Esophagus squamous epithelium (tissue), 5 donors: ENCODE measurements at regions not wholly inside any gene's neighbourhood (a gene's known extent, or its start where the extent isn't known, plus 50 kb on each side); places are given as distances from the start of the nearest gene placed in this dataset.

Source experiments
- DNase-seq: peaks from one replicate; lab custom pipeline; 2025; lab: John Stamatoyannopoulos, UW
- H3K27ac ChIP-seq, 4 donors: fragments of 200-600 bp; sonication (generic); one replicate each; pipeline ENCODE4 v1.5.1; 2016 to 2019; ENCODE audit warnings: mild to moderate bottlenecking in 1 of 4
- H3K27me3 ChIP-seq, 4 donors: fragments of 200-600 bp; sonication (generic); 1 replicate in 3 of 4; 2 replicates in 1 of 4; pipeline versions ENCODE4 v1.5.1 to v1.6.0; 2017 to 2021; ENCODE audit warnings: antibody characterized with exemption in 1 of 4
- H3K36me3 ChIP-seq, 3 donors: fragments of 200-600 bp; sonication (generic); one replicate each; pipeline ENCODE4 v1.5.1; 2016 to 2019
- H3K4me1 ChIP-seq, 3 donors: fragments of 200-600 bp; sonication (generic); one replicate each; pipeline ENCODE4 v1.5.1; 2017 to 2019
- H3K4me3 ChIP-seq, 4 donors: fragments of 200-600 bp; sonication (generic); 1 replicate in 3 of 4; 2 replicates in 1 of 4; pipeline ENCODE4 v1.5.1; 2016 to 2019; ENCODE audit warnings: mild to moderate bottlenecking in 2 of 4, moderate library complexity in 1 of 4
- H3K9me3 ChIP-seq, 3 donors: fragments of 200-600 bp; sonication (generic); one replicate each; pipeline ENCODE4 v1.5.1; 2016 to 2019
- CTCF ChIP-seq, 6 experiments: fragments of 450-650 bp in 4 of 6; fragments of 200-600 bp in 2 of 6; sonication (generic) in 2 of 6; IDR thresholded peaks; one replicate each; pipeline ENCODE4 v1.5.1; 2016 to 2019; ENCODE audit warnings: antibody characterized with exemption in 6 of 6, mild to moderate bottlenecking in 4 of 6, moderate library complexity in 4 of 6
- POLR2A ChIP-seq, 4 donors: fragments of 450-650 bp; IDR thresholded peaks; one replicate each; pipeline ENCODE4 v1.6.1; 2017; ENCODE audit warnings: antibody characterized with exemption in 4 of 4, mild to moderate bottlenecking in 4 of 4, moderate library complexity in 3 of 4
- WGBS, 2 donors: methylation state at CpG; one replicate each; pipeline ENCODE4 v1.1.5; 2018; 5-methylcytosine and 5-hydroxymethylcytosine counted together
- intact Hi-C: fragments of 100-400 bp; cut with DNase I; formaldehyde crosslinking; loops from one replicate; pipeline ENCODE4 v1.15.0; 2022
- donor health status: DM: yes; HTN: yes; CAD: no.

DNA sequence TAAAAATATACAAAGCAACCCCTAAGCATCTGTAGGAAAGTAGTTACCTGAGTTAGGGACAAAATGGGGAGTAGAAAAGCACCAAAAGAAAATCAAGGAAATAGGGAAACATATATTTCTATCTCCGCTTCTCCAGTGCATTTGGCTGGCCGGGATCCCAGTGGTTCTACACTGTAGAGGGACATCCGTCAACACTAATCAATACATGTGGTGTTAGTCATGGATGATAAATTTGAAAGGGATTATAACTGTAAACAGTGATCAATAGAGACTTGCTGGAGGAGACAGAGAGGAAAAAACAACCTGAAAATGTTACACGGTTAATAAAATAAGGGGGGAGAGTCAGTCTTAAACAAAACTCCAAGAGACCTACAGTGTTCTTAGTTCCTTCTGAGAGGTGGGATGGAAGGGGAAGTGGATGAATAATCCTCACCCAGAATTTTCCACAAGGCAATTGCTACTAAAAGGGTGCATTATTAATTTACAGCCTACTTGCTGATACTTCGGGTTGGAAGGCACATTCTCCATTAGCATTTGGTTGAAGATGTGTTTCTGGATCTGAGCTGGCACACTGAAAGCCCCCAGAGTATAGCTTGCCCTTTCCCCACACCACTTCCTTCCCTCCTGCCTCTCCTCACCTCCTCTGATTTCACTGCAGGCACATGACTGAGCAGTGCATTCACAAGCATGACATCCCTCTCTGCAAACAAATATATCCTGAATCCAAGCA lies 530.0 kb downstream of the BCL11A start:
- H3K9me3 ChIP-seq: no peaks in the 10 kb centered on the region
- H3K27ac ChIP-seq: no peak overlapping the region
- DNase-seq: no peak
- H3K4me1 ChIP-seq: no peaks in the 10 kb centered on the region
- TF ChIP-seq POLR2A (IDR thresholded peaks at IDR 0.05): no peak
- no peak for TF ChIP-seq CTCF (IDR thresholded peaks at IDR 0.05)
- H3K36me3 ChIP-seq: no peaks in the 10 kb centered on the region
- WGBS, 2 donors: 62 to 77% methylated on average over 5 of the region's 5 CpGs
- H3K27me3 ChIP-seq: no peaks in the 10 kb centered on the region
- H3K4me3 ChIP-seq: no peak overlapping the region
- intact Hi-C loops: no loop called here

- no peak for DNase-seq
- no peaks in the 10 kb centered on the region for H3K9me3 ChIP-seq
- TF ChIP-seq CTCF (IDR thresholded peaks at IDR 0.05) (no peak), POLR2A (IDR thresholded peaks at IDR 0.05) (no peak)
- no peak overlapping the region for H3K27ac ChIP-seq
- intact Hi-C loops: no loop called here
- no peaks in the 10 kb centered on the region for H3K36me3 ChIP-seq
- WGBS, 2 donors: 91 to 100% methylated on average over 2 of the region's 2 CpGs
- no peaks in the 10 kb centered on the region for H3K27me3 ChIP-seq
- H3K4me1 ChIP-seq: no peaks in the 10 kb centered on the region
- no peak overlapping the region for H3K4me3 ChIP-seq
Measured at GRCh38 chr2:60007671-60008070, 545.8 kb downstream of the BCL11A start.

DNA sequence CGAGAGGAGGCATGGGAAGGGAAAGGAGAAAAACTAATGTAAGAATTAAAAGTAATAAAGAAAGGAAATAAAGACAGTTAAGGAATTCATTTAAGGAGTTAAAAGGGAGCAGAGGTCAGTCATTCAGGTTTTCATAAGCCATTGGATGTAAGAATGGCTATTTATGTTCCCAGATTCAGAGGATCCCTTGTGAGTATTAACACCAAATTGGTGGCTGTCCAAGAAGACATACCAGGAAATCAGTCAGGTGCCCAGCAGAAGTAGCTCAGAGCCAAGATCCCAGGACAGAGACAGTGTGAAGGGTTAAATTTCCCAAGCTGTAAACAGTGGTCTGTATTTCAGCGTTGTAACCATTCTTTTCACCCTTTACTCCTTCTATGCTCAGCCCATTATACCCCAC lies 550.4 kb downstream of the BCL11A start:
- Histone ChIP-seq H3K9me3 (no peaks in the 10 kb centered on the region), H3K27me3 (no peaks in the 10 kb centered on the region), H3K4me3 (no peak overlapping the region), H3K27ac (no peak overlapping the region), H3K36me3 (no peaks in the 10 kb centered on the region), H3K4me1 (no peaks in the 10 kb centered on the region)
- no peak for DNase-seq
- intact Hi-C loops: no loop called here
- TF ChIP-seq POLR2A (IDR thresholded peaks at IDR 0.05): no peak
- no peak for TF ChIP-seq CTCF (IDR thresholded peaks at IDR 0.05)
- 54 to 74% methylated on average over 2 of the region's 2 CpGs for WGBS, 2 donors

- 74 to 79% methylated on average over 3 of the region's 3 CpGs for WGBS, 2 donors
- Histone ChIP-seq H3K27ac (no peak overlapping the region), H3K27me3 (no peaks in the 10 kb centered on the region), H3K36me3 (no peaks in the 10 kb centered on the region), H3K9me3 (no peaks in the 10 kb centered on the region), H3K4me3 (no peak overlapping the region), H3K4me1 (no peaks in the 10 kb centered on the region)
- intact Hi-C loops: no loop called here
- no peak for TF ChIP-seq CTCF (IDR thresholded peaks at IDR 0.05)
- no peak for TF ChIP-seq POLR2A (IDR thresholded peaks at IDR 0.05)
- DNase-seq: no peak
Measured at GRCh38 chr2:60002183-60002867, 551.1 kb downstream of the BCL11A start.

DNA sequence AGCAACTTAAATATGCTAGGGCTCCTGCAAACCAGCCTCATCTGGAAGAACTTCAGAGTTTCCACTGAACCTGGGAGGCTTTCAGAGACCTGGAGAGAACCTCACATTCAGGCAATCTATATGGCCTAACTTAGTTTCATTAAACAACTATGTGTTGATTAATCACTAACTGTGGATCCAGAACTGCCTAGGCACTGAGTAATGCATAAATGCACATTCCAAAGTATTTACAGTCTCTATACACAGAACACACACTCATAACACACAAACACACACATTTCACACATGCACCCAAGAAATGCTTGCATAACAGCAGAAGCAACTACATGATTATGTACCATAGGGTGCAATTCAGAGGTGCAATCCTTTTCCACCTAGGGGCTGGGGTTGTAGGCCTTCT lies 552.8 kb downstream of the BCL11A start:
- Histone ChIP-seq H3K27ac (no peak overlapping the region), H3K4me3 (no peak overlapping the region), H3K27me3 (no peaks in the 10 kb centered on the region), H3K36me3 (no peaks in the 10 kb centered on the region), H3K4me1 (peaks cover 0 to 2% (median 0%) of the 10 kb centered on the region in 3 donors), H3K9me3 (no peaks in the 10 kb centered on the region)
- intact Hi-C loops: no loop called here
- no peak for DNase-seq
- no peak for TF ChIP-seq POLR2A (IDR thresholded peaks at IDR 0.05)
- no peak for TF ChIP-seq CTCF (IDR thresholded peaks at IDR 0.05)
